Activated CD4-positive, alpha-beta memory T cell treated with anti-CD3 and anti-CD28 coated beads, Interleukin-2, amount 10 ng/mL, durations not matched to agents 7 days and 5 days (primary cell): ENCODE measurements at regions not wholly inside any gene's neighbourhood (a gene's known extent, or its start where the extent isn't known, plus 50 kb on each side); places are given as distances from the start of the nearest gene placed in this dataset.
"Not testable (repeated sequence)": the region's sequence is repeated elsewhere in the genome, so short reads cannot be mapped to it uniquely, and the experiment has no call there.

Experiments used
- CTCF ChIA-PET: fragments of 350-600 bp; sonication (Branson Sonifier 250); formaldehyde crosslinking; loops from one replicate; lab custom pipeline; 2021; ENCODE audit warnings: antibody characterized with exemption, inconsistent platforms; lab: Charles Lee
- POLR2A ChIA-PET: fragments of 350-600 bp; sonication (Branson Sonifier 250); formaldehyde crosslinking; loops from one replicate; lab custom pipeline; 2021; ENCODE audit warnings: antibody characterized with exemption; lab: Charles Lee
- DNase-seq: peaks from one replicate; pipeline ENCODE4 v3.0.0-alpha.2; 2020
- H3K27ac Mint-ChIP-seq: one replicate; pipeline ENCODE4 v1.8.0; 2021; ENCODE audit warnings: mild to moderate bottlenecking, mixed read lengths
- H3K27me3 Mint-ChIP-seq: one replicate; pipeline ENCODE4 v1.8.0; 2021; ENCODE audit warnings: mixed read lengths
- H3K36me3 Mint-ChIP-seq: one replicate; pipeline ENCODE4 v1.8.0; 2021; ENCODE audit warnings: low read depth, mixed read lengths
- H3K4me1 Mint-ChIP-seq: one replicate; pipeline ENCODE4 v1.8.0; 2021; ENCODE audit warnings: mixed read lengths
- H3K4me3 Mint-ChIP-seq: one replicate; pipeline ENCODE4 v1.8.0; 2021; ENCODE audit warnings: mild to moderate bottlenecking, mixed read lengths
- H3K9me3 Mint-ChIP-seq: one replicate; pipeline ENCODE4 v1.8.0; 2021; ENCODE audit warnings: mixed read lengths

DNA sequence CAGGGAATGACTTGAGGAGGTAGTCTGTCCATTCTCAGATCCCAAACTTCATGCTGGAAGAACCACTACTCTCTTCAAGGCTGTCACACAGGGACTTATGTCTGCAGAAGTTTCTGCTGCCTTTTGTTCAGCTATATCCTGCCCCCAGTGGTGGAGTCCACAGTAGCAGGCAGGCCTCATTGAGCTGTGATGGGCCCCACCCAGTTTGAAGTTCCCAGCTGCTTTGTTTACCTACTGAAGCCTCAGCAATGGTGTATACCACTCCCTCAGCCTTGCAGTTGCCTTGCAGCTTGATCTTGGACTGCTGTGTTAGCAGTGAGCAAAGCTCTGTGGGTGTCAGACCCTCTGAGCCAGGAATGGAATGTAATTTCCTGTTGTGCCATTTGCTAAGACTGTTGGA is 212.0 kb downstream of the CDY2B start:
- H3K9me3 Mint-ChIP-seq, POLR2A ChIA-PET, H3K27ac Mint-ChIP-seq, DNase-seq, H3K27me3 Mint-ChIP-seq, H3K4me3 Mint-ChIP-seq, CTCF ChIA-PET, H3K36me3 Mint-ChIP-seq, H3K4me1 Mint-ChIP-seq: not testable (repeated sequence)

GRCh38 chrY:17643052-17643451 is 237.0 kb downstream of the CDY2B start:
- H3K27ac Mint-ChIP-seq = not testable (repeated sequence)

DNA sequence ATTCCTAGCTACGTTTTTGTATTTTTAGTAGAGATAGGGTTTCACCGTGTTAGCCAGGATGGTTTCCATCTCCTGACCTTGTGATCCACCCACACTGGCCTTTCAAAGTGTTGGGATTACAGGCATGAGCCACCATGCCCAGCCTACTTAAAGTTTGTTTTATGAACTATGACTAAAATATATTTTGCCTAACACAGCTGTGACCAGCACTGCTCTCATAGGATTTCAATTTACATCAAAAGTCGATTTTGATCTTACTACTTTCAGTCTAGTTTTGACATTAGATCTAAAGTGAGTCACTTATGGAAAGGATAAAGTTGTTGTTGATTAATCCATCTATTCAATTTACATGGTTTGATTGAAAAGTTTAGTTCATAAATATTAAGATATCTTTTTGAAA is 245.5 kb downstream of the CDY2B start:
- DNase-seq, H3K4me1 Mint-ChIP-seq, CTCF ChIA-PET, H3K27me3 Mint-ChIP-seq, H3K9me3 Mint-ChIP-seq, H3K4me3 Mint-ChIP-seq, H3K27ac Mint-ChIP-seq, POLR2A ChIA-PET, H3K36me3 Mint-ChIP-seq: not testable (repeated sequence)

More at GRCh38 chrY:17643052-17643451, 237.0 kb downstream of the CDY2B start:
- H3K4me3 Mint-ChIP-seq, H3K9me3 Mint-ChIP-seq, H3K4me1 Mint-ChIP-seq, POLR2A ChIA-PET, CTCF ChIA-PET, H3K27me3 Mint-ChIP-seq, H3K36me3 Mint-ChIP-seq, DNase-seq: not testable (repeated sequence)

DNA sequence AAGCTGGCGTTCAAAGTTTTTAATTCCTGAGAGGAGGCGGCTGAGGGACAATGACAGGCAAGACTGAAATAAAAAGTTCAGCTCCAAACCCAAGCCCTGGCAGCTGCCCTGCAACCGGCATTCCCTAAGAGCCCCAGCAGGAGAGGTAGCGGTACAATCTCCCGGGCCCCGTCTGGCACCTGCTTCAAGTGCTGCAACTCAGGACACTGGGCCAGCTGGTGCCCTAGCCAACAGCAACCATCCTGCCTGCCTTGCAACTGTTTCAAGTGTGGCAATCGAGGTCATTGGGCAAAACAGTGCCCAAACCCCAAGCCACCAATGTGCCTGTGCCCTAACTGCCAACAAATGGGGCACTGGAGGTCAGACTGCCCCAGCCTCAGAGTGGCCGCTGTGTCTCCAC is 268.8 kb downstream of the CDY2B start:
- H3K9me3 Mint-ChIP-seq, H3K36me3 Mint-ChIP-seq, H3K27ac Mint-ChIP-seq, H3K4me3 Mint-ChIP-seq, DNase-seq, CTCF ChIA-PET, POLR2A ChIA-PET, H3K27me3 Mint-ChIP-seq, H3K4me1 Mint-ChIP-seq: not testable (repeated sequence)

- H3K4me3 Mint-ChIP-seq, DNase-seq, H3K4me1 Mint-ChIP-seq, POLR2A ChIA-PET, H3K27me3 Mint-ChIP-seq, H3K36me3 Mint-ChIP-seq, CTCF ChIA-PET, H3K27ac Mint-ChIP-seq, H3K9me3 Mint-ChIP-seq: not testable (repeated sequence)
These were observed 269.4 kb downstream of the CDY2B start for GRCh38 chrY:17610649-17611048.

DNA sequence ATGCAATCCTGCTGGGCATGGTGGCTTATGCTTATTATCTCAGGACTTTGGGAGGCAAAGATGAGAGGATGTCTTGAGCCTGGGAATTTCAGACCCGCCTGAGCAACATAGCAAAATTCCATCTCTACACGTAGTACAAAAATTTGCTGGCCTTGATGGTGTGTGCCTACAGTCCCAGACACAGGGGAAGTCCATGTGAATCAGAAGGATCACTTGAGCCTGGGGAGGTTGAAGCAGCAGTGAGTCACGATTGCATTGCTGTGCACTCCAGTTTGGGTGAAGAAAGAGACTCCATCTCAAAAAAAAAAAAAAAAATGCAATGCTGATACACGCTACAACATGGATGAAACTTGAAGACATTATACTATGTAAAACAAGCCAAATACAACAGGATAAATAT is 272.9 kb downstream of the CDY2B start:
- H3K4me1 Mint-ChIP-seq, POLR2A ChIA-PET, H3K27me3 Mint-ChIP-seq, H3K4me3 Mint-ChIP-seq, H3K9me3 Mint-ChIP-seq, H3K36me3 Mint-ChIP-seq, DNase-seq, H3K27ac Mint-ChIP-seq, CTCF ChIA-PET: not testable (repeated sequence)

- H3K27ac Mint-ChIP-seq, H3K36me3 Mint-ChIP-seq, H3K27me3 Mint-ChIP-seq, H3K9me3 Mint-ChIP-seq, CTCF ChIA-PET, POLR2A ChIA-PET, H3K4me1 Mint-ChIP-seq, DNase-seq, H3K4me3 Mint-ChIP-seq: not testable (repeated sequence)
These were observed 280.8 kb downstream of the CDY2B start for GRCh38 chrY:17599263-17599662.

DNA sequence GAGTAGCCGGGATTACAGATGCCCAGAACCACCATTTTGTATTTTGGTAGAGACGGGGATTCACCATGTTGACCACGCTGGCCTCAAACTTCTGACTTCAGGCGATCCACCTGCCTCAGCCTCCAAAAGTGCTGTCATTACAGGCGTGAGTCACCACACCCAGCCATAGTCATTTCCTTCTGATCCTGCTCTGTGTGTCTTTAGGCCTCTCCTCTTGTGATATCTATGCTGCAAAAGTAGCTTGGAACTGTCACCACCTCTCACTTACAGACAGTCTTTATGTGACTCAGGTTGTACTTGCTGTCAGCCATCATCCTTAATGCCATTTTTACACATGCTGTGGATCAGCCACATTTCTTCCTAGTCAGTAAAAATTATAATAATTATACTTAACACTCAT is 286.3 kb downstream of the CDY2B start:
- H3K36me3 Mint-ChIP-seq, H3K9me3 Mint-ChIP-seq, H3K27me3 Mint-ChIP-seq, H3K27ac Mint-ChIP-seq, CTCF ChIA-PET, DNase-seq, H3K4me3 Mint-ChIP-seq, POLR2A ChIA-PET, H3K4me1 Mint-ChIP-seq: not testable (repeated sequence)

DNA sequence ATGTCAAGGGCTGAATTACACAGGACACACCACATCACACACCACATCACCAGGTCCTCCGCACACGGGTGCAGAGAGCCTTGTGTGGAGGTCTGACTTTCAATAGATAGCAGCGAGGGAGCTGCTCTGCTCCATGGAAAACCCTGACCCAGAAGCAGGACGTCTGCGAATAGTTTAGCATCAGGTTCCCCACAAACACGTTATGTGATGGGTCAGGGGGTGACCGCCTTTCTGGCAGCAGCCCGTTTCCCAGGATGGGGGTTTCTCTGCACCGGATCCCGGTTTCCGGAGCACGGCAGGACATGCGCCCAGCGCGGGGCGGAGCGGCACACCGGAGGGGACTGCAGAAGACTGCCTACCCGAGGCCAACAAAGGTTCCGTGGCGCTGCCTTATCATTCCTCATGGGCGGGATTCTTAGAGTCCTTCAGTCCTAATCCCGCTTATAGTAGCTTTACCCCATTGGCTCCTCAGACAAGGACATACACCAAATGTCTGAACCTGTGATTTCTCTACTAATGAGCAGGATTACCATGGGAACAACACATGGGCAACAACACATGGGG is 300.0 kb downstream of the CDY2B start:
- H3K27me3 Mint-ChIP-seq, H3K9me3 Mint-ChIP-seq, H3K4me3 Mint-ChIP-seq, H3K27ac Mint-ChIP-seq, CTCF ChIA-PET, DNase-seq, H3K4me1 Mint-ChIP-seq, POLR2A ChIA-PET, H3K36me3 Mint-ChIP-seq: not testable (repeated sequence)

GRCh38 chrY:17579131-17579955 is 300.7 kb downstream of the CDY2B start:
- DNase-seq = peak; percentile 2
- H3K4me3 Mint-ChIP-seq, H3K27ac Mint-ChIP-seq: not testable (repeated sequence)

DNA sequence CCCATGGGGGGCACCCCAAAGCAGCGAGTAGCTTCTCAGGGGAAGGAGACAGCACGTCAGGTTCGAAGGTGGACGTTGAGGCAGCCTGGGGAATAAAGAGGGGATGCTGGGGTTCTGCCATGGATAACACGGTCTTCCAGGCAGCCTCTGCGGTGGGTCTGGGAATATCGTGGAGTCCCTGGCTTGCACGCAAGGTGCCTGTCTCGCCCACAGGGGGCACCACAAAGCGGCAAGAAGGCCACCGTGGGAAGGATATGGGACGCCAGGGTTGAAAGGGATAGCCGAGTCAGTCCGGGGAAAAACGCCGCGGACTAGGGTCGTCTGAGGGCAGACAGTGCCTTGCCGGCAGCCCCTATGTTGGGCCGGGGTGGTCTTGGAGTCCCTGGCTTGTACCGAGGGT is 316.9 kb downstream of the CDY2B start:
- CTCF ChIA-PET, DNase-seq, H3K4me1 Mint-ChIP-seq, H3K27me3 Mint-ChIP-seq, H3K36me3 Mint-ChIP-seq, POLR2A ChIA-PET, H3K9me3 Mint-ChIP-seq, H3K4me3 Mint-ChIP-seq, H3K27ac Mint-ChIP-seq: not testable (repeated sequence)

More at GRCh38 chrY:17579131-17579955, 300.7 kb downstream of the CDY2B start:
- H3K27me3 Mint-ChIP-seq, H3K4me1 Mint-ChIP-seq, POLR2A ChIA-PET, CTCF ChIA-PET, H3K9me3 Mint-ChIP-seq, H3K36me3 Mint-ChIP-seq: not testable (repeated sequence)
